DMS79 (cell line): ENCODE measurements at regions not wholly inside any gene's neighbourhood (a gene's known extent, or its start where the extent isn't known, plus 50 kb on each side); places are given as distances from the start of the nearest gene placed in this dataset.

Experiments used
- DNase-seq: peaks from one replicate; lab custom pipeline; 2025; lab: John Stamatoyannopoulos, UW

DNA sequence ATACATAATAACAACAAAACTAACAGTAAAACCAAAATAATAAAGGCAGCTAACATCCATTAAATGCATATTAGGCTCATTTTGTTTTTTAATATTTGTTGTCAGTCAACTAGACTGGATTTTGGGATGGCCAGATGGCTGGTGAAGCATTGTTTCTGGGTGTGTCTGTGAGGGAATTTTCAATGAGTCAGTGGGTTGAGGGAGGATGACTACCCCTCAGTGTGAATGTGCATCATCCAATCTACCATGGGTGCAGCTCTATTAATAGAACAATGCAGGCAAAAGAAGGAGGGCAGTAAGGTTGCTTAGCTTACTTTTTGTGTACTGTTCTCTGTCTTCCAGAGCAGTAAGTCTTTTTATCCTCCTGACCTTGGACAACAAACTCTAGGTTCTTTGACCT lies 484.2 kb upstream of the HS3ST1 start:
- DNase-seq: no peak

GRCh38 chr4:11910812-11911211 lies 482.1 kb upstream of the HS3ST1 start:
- DNase-seq: no peak

DNA sequence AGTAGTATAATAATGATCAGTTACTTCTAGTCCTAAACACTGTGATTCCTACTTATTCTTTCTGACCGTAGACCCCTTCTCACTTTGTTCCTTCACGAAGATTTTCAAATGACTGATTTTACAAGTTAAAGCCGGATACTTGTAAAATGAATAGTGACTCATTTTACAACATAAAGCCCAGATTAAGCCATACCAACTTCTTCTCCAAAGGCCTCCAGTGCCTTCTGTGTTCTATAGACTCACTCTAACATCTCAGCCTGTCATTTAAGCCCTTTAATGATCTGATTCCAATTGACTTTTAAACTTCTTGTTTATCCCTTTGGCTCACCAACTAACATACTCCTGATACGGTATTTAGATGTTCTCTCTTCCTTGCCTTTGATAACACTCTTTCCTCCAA lies 480.0 kb upstream of the HS3ST1 start:
- DNase-seq: no peak

DNA sequence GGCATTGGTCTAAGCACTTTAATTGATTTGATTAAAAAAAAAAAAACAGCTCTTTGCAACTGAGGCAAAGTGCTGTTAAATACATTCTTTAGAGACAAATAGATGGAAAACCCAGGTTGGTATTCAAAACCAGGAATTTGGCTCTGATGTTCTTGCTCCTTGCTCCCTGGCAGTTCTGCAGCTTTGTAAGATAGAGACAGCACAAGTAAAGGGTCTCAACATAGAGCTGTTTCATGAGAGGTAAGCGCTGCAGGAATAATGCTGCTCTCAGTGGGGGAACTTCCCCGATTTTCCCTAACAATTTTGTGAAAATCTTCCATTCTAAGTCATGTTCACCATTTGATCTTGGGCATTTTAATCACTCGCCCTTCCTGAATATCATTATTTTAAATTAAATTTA lies 479.5 kb upstream of the HS3ST1 start:
- DNase-seq: no peak

DNA sequence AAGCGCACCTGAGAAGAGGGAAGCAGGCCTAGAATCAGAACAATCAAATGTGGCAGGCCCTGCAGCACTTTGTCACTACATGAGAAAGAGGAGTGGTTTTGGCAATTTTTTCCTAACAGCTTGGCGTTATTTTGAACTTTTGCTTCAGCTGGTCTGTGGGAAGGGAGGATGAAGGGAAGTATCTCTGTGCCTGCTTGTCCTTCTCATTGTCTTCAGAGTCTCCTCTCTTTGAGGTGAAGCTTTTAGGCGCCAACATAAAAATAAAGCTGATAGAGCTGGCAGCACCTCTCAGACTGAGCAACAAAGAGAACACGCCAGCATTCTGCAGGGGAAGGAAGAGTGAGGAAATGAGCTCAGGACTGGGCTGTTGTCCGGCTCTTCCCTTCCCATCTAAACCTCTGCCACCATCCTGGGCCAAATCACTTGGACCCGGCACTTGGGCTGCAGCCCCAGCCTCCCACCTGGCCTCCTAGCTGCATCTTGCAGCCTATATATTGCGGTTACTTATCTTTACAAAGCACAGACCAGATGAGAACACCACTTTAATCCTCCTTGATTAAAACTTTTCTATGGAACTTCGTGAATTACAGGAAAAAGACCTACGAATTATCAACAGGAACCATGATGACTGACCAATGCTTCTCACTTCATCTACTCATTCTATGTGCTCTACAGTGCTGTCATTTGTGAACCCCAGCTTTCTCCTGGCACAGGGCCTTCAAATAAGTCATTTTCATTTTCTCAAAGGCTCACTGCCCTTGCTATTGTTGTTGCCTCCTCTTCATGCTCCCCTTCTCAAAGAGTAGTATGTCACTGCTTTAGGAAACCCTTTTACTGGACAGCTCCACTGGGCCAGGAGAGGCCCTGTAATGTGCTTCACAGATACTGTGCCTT lies 476.4 kb upstream of the HS3ST1 start:
- no peak for DNase-seq

DNA sequence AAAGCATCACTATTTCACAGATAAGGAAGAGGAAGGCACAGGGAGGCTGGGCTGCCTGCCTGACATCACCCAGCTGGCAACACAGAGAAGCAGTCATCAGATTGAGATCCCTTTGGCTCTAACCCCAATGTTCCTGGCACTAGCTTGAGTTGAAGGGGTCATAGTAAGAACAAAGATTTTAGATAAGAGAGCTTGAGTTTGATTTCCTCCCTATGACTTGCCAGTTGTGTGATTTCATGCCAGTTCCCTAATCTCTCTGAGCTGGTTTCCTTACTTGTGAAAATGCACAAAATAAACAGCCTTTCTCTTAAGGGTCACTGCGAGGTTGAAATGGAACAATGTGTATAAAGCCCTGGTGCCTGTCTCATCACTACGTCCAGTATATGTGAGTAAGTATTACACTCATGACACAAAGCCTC lies 475.4 kb upstream of the HS3ST1 start:
- DNase-seq: no peak

DNA sequence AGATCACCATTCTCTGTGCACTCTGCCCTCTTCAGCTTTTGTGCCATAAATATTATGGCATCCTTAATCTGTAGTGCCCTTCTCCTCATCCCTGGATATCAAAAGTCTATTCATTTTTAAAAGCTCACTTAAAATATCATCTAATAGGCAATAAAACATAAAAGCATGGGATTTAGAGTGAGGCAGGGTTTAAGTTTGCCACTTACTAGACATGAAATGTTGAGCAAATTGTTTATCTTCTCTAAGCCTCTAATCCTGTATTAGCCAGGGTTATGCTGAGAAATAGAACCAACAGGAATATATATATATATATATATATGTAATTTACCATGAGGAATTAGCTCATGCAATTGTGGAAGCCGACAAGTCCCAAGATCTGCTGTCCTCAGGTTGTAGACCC lies 472.4 kb upstream of the HS3ST1 start:
- no peak for DNase-seq

GRCh38 chr4:11900359-11900758 lies 471.7 kb upstream of the HS3ST1 start:
- no peak for DNase-seq

GRCh38 chr4:11898796-11899195 lies 470.1 kb upstream of the HS3ST1 start:
- DNase-seq: no peak

- no peak for DNase-seq
Observed at GRCh38 chr4:11895766-11896165, 467.1 kb upstream of the HS3ST1 start.

GRCh38 chr4:11894977-11895376 lies 466.3 kb upstream of the HS3ST1 start:
- DNase-seq: no peak

DNA sequence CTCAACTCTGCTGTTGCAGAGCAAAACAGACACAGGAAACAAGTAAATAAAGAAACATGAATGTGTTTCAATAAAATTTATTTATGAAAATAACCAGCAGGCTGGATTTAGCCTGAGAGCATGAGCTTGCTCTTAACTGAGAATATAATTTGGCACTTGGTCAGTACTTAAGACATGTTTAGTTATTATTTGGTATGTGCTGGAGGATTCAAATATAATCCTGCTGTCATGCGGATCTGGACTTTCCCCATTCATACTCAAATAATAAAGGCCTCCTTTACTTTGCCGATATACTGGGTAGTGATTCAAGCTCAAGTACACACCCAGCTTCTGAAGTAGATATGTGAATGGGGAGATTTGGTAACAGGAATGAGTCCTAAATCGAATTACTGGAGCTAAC lies 465.5 kb upstream of the HS3ST1 start:
- no peak for DNase-seq

DNA sequence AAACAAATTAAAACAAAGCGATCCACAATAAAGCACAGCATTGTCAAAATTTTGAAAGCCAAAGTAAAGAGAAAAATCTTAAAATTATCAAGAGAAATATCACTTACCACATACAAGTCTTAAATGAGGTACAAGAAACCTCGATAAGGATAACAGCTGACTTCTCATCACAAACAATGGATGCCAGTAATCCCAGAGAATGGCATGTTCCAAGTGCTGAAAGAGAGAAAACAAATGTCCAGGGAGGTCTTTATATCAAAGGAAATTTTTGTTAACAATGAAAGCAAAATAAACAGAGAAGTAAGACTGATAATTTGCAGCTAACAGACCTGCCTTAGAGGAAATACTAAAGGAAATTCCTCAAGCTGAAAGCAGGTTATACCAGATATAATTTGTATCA lies 460.4 kb upstream of the HS3ST1 start:
- no peak for DNase-seq

- no peak for DNase-seq
Observed at GRCh38 chr4:11881947-11882346, 453.3 kb upstream of the HS3ST1 start.

DNA sequence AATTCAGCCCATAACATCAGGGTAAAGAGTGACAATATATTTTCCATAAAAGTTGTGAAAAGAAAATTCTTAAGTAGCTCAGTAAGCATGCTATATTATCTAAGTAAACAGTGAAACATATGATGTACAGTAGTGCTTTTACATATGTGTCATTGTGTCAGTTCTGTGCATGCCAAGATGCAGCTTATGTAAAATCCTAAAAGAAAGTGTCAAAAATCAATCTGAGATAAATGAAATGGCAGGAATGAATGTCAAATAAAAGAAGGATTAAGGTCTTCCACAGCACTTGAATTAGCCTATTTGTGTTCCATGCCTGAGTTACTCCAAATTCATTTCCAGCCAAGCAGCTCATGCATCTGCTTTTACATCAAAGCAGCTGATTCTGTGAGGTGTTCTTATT lies 452.7 kb upstream of the HS3ST1 start:
- no peak for DNase-seq

GRCh38 chr4:11878241-11878640 lies 449.5 kb upstream of the HS3ST1 start:
- DNase-seq: no peak

- no peak for DNase-seq
Observed at GRCh38 chr4:11876104-11876503, 447.4 kb upstream of the HS3ST1 start.

DNA sequence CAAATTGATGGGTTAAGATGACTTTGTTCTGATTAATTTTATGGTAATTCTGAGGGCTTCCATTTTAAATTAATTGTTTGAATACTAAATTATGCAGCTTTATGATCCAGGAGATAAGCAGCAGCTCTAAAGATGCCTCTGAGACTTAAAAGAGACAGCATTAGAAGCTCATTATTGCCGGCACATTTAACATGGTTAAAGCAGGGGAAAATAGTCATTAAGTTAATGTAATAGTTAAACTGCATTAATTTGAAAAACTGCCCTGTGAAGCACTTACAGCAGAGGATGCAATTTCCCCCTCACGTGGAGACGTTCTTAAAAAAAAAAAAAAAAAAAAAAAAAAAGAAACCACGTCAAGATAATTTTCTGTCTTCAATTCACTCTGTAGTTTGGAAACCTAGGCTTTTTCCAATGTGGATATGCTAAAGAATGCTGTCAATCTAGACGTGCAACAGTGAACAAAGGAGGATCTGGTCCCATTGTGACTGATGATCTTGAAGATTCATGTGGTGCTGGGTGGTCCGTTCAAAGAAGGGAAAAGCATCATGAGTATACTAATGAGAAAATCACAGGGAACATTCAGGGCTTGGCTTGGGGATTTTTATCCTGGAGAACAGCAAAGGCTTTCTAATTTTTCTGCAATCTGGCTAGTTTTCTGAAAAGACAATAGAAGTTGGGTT lies 440.6 kb upstream of the HS3ST1 start:
- DNase-seq: no peak

- DNase-seq: no peak
Observed at GRCh38 chr4:11866391-11866790, 437.7 kb upstream of the HS3ST1 start.

- no peak for DNase-seq
Observed at GRCh38 chr4:11860996-11861395, 432.3 kb upstream of the HS3ST1 start.

DNA sequence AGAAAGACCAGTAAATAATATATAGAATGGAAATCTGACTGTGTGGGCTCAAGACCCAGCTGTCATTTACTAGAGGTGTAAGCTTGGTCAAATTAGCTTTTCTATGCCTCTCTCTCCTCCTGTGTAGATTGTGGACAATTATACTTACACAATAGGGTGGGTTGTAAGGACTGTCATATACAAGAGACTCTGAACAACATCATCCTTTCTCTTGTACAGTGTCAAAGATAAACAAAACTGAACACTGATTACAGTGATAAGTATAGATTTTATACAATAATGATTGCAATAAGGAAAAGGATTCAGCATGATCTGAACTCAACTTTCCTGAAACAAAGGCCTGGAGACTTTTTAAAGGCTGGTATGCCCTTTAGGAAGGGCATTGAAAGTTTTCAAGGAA lies 429.2 kb upstream of the HS3ST1 start:
- no peak for DNase-seq

DNA sequence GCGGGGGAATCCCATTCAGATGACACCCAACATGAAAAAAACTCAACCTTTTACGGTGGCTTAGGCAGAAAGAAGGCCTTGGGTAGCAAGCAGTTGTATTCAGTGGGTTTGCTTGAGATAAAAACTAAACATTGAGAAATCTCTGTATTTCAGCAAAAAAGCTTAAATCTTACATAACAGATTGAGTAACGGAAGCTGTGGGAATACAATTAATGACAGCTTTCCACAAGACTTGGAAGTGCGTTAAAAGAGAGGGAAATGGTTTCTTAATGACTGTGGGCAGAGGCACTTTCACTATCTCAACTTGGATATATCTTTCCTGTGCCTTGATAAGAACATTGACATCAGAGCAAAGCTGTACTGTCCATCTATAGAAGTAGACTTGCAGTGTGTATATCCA lies 418.5 kb upstream of the HS3ST1 start:
- no peak for DNase-seq

- no peak for DNase-seq
Observed at GRCh38 chr4:11843927-11844326, 415.2 kb upstream of the HS3ST1 start.

DNA sequence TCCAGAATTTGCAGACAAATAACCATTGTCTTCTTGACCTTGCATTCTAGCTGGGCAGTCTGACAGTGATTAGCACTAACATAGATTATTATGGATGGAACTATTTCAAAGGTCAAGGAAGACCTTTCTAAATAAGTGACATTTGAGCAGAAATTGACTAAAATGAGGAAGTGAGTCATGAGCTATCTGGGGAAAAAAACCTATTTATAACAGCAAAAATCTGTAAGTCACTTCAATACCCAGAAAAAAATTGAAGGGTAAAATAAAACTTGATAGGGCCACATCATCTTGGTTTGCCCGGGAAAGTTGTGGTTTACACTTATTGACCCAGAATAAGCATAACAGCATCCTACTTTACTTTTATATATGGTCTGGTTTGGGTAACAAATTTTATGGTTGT lies 414.6 kb upstream of the HS3ST1 start:
- DNase-seq: no peak
